ENCODE measurements at regions not wholly inside any gene's neighbourhood (a gene's known extent, or its start where the extent isn't known, plus 50 kb on each side); places are given as distances from the start of the nearest gene placed in this dataset.

DNA sequence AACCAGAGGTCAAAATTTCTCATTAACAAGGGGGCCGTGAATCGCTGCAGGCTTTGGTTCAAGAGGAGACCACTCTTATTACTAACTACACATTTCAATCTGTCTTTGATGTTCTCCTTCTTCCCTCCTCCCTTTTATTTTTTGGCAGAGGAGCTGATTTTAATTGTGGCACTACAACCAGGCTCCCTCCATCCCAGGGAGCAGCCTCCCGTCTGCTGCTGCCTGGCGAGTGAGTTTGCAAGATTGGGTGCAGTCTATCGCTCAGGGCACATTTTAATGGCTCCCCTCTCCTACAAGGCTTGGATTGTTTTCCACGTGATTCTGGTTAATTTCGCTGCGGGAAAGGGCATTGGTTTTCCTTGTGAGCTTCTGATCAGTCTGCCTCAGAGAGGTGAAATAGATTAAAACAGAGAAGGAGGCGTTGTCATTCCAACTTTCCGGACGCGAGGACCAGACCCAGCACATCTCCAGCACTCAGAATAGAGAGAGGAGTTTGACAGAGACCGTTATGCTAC, 81.4 kb downstream of the KCTD15 start:
- TF ChIP-seq, protein P1, sequence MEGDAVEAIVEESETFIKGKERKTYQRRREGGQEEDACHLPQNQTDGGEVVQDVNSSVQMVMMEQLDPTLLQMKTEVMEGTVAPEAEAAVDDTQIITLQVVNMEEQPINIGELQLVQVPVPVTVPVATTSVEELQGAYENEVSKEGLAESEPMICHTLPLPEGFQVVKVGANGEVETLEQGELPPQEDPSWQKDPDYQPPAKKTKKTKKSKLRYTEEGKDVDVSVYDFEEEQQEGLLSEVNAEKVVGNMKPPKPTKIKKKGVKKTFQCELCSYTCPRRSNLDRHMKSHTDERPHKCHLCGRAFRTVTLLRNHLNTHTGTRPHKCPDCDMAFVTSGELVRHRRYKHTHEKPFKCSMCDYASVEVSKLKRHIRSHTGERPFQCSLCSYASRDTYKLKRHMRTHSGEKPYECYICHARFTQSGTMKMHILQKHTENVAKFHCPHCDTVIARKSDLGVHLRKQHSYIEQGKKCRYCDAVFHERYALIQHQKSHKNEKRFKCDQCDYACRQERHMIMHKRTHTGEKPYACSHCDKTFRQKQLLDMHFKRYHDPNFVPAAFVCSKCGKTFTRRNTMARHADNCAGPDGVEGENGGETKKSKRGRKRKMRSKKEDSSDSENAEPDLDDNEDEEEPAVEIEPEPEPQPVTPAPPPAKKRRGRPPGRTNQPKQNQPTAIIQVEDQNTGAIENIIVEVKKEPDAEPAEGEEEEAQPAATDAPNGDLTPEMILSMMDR (conservative IDR thresholded peaks at IDR 0.05; ENCODE audit: low read length): no peak
- TF ChIP-seq EZH2phosphoT487 (IDR thresholded peaks at IDR 0.05; ENCODE audit: borderline replicate concordance): no peak
